Heart right ventricle (tissue), 16 donors: ENCODE measurements at regions not wholly inside any gene's neighbourhood (a gene's known extent, or its start where the extent isn't known, plus 50 kb on each side); places are given as distances from the start of the nearest gene placed in this dataset.
"Not testable (repeated sequence)": the region's sequence is repeated elsewhere in the genome, so short reads cannot be mapped to it uniquely, and the experiment has no call there.

Source experiments
- ATAC-seq, 8 donors: fragments of 200-7000 bp; cut with Tn5 transposase; one replicate each; pipeline ENCODE4 v1.9.1; 2020; ENCODE audit warnings: mild to moderate bottlenecking in 8 of 8, moderate library complexity in 8 of 8, moderate number of reproducible peaks in 1 of 8
- DNase-seq, 2 donors: peaks; one replicate each; pipeline ENCODE4 v3.0.0-alpha.2; 2020
- H3K27ac ChIP-seq, 10 donors: fragments of 200-600 bp; sonication (generic) in 2 of 10; one replicate each; pipeline versions ENCODE4 v1.5.0 to v1.8.0; 2020 to 2022; ENCODE audit warnings: mild to moderate bottlenecking in 3 of 10
- H3K27me3 ChIP-seq, 7 donors: fragments of 200-600 bp; one replicate each; pipeline ENCODE4 v1.8.0; 2021 to 2022; ENCODE audit warnings: mild to moderate bottlenecking in 2 of 7
- H3K36me3 ChIP-seq, 9 donors: fragments of 200-600 bp; sonication (generic) in 1 of 9; one replicate each; pipeline versions ENCODE4 v1.5.0 to v1.8.0; 2020 to 2022; ENCODE audit warnings: mild to moderate bottlenecking in 2 of 9
- H3K4me1 ChIP-seq, 9 donors: fragments of 200-600 bp; sonication (generic) in 1 of 9; one replicate each; pipeline versions ENCODE4 v1.5.0 to v1.8.0; 2020 to 2022; ENCODE audit warnings: mild to moderate bottlenecking in 4 of 9
- H3K4me3 ChIP-seq, 10 donors: fragments of 200-600 bp; sonication (generic) in 2 of 10; one replicate each; pipeline versions ENCODE4 v1.5.0 to v1.8.0; 2020 to 2022; ENCODE audit warnings: mild to moderate bottlenecking in 7 of 10, moderate library complexity in 2 of 10
- H3K9me3 ChIP-seq, 11 donors: fragments of 200-600 bp in 10 of 11; sonication (generic) in 2 of 11; one replicate each; pipeline versions ENCODE4 v1.5.0 to v1.8.0; 2013 to 2022; ENCODE audit warnings: mild to moderate bottlenecking in 2 of 11, control low read depth in 1 of 11, moderate library complexity in 1 of 11
- CTCF ChIP-seq, 9 donors: fragments of 200-600 bp; sonication (generic) in 2 of 9; IDR thresholded peaks; one replicate each; pipeline versions ENCODE4 v1.5.0 to v1.8.0; 2021 to 2022; ENCODE audit warnings: antibody characterized with exemption in 9 of 9, mild to moderate bottlenecking in 5 of 9, moderate library complexity in 1 of 9
- WGBS, 2 donors: extraction: QIAGEN DNeasy Blood & Tissue Kit; methylation state at CpG; one replicate each; pipeline ENCODE4 v1.1.7; 2013; ENCODE audit warnings: inconsistent platforms in 1 of 2; 5-methylcytosine and 5-hydroxymethylcytosine counted together
- intact Hi-C, 10 donors: fragments of 100-400 bp; cut with DNase I; formaldehyde crosslinking; loops; one replicate each; pipeline versions ENCODE4 v1.11.1 to v1.14.2; 2022
- donor health status: Arrhythmogenic right ventricular cardiomyopathy.
- donor health status: ischemic (EF 13 %, LVEDD 7.1; RV severe dilation, severe dysfunction).
- donor health status: healthy with polysubstance abuse.
- donor health status: DM: no; HTN: yes; CAD: no.
- donor health status: DM: no; HTN: no; CAD: no.
- donor health status: ischemic (EF 25% LVEDD 6.9; RV normal size, moderate dysfunction).
- donor health status: ischemic (EF 25% LVEDD 5.7; RV mildly dilated, moderate dysfunction).
- donor health status: healthy.
- donor health status: DM: yes; HTN: yes; CAD: no.
- donor health status: Ischemic cardiomyopathy.
- donor health status: ischemic (EF 35%, LVEDD 5.7; RV mildly dilated, moderate dysfunction).
- donor health status: nonischemic (EF 11% LVEDD 7.7; RV severe dilation, severe dysfunction).
- donor health status: DM: yes; HTN: yes; CAD: no.
- donor health status: PGD.
- donor health status: ischemic (EF 29% LVEDD 5.4; RV normal size, mild dysfunction).
- donor health status: nonischemic (EF 23%, LVEDD 6.1; RV moderate dilation, normal function).

GRCh38 chr2:82964341-82964740 lies 1494.7 kb downstream of the SUCLG1 start:
- intact Hi-C loops, result no loop called here
- Histone ChIP-seq H3K4me3 (no peak overlapping the region), H3K36me3 (no peaks in the 10 kb centered on the region), H3K27me3 (no peaks in the 10 kb centered on the region), H3K4me1 (peaks cover 0 to 6% (median 0%) of the 10 kb centered on the region in 9 donors), H3K27ac (no peak overlapping the region), H3K9me3 (peaks cover 0 to 13% (median 0%) of the 10 kb centered on the region in 11 donors)
- TF ChIP-seq CTCF (IDR thresholded peaks at IDR 0.05), result no peak
- 78 to 81% methylated on average over 4 of the region's 4 CpGs for WGBS, 2 donors
- DNase-seq, result no peak
- no peak for ATAC-seq

GRCh38 chr2:82959727-82960126 lies 1499.4 kb downstream of the SUCLG1 start:
- H3K4me3 ChIP-seq, result no peak overlapping the region
- H3K27me3 ChIP-seq, result no peaks in the 10 kb centered on the region
- ATAC-seq (no peak), DNase-seq (no peak)
- intact Hi-C loops, result no loop called here
- H3K27ac ChIP-seq, result no peak overlapping the region
- 89 to 93% methylated on average over 5 of the region's 5 CpGs for WGBS, 2 donors
- no peaks in the 10 kb centered on the region for H3K4me1 ChIP-seq
- peaks cover 0 to 13% (median 0%) of the 10 kb centered on the region in 11 donors for H3K9me3 ChIP-seq
- no peaks in the 10 kb centered on the region for H3K36me3 ChIP-seq
- TF ChIP-seq CTCF (IDR thresholded peaks at IDR 0.05), result no peak

GRCh38 chr2:82954868-82955267 lies 1504.2 kb downstream of the SUCLG1 start:
- no peak for TF ChIP-seq CTCF (IDR thresholded peaks at IDR 0.05)
- intact Hi-C loops, result no loop called here
- ATAC-seq (no peak), DNase-seq (no peak)
- Histone ChIP-seq H3K9me3 (no peaks in the 10 kb centered on the region), H3K27me3 (no peaks in the 10 kb centered on the region), H3K4me3 (no peak overlapping the region), H3K4me1 (no peaks in the 10 kb centered on the region), H3K27ac (no peak overlapping the region), H3K36me3 (no peaks in the 10 kb centered on the region)
- WGBS, 2 donors, result 92% methylated on average over 1 of the region's 1 CpG

- H3K36me3 ChIP-seq, result no peaks in the 10 kb centered on the region
- no peak overlapping the region for H3K4me3 ChIP-seq
- H3K27me3 ChIP-seq, result no peaks in the 10 kb centered on the region
- peaks cover 0 to 8% (median 0%) of the 10 kb centered on the region in 11 donors for H3K9me3 ChIP-seq
- TF ChIP-seq CTCF (IDR thresholded peaks at IDR 0.05), result no peak
- ATAC-seq (no peak), DNase-seq (no peak)
- intact Hi-C loops, result no loop called here
- H3K4me1 ChIP-seq, result no peaks in the 10 kb centered on the region
- WGBS, 2 donors, result 95 to 97% methylated on average over 1 of the region's 1 CpG
- no peak overlapping the region for H3K27ac ChIP-seq
Measured at GRCh38 chr2:82939211-82939610, 1519.9 kb downstream of the SUCLG1 start.

- 96 to 97% methylated on average over 35 to 40 of the region's 40 CpGs for WGBS, 2 donors
- DNase-seq, H3K4me1 ChIP-seq, H3K36me3 ChIP-seq, H3K27me3 ChIP-seq, intact Hi-C loops, ATAC-seq, H3K27ac ChIP-seq, H3K9me3 ChIP-seq, H3K4me3 ChIP-seq: not testable (repeated sequence)
Measured at GRCh38 chr2:82938321-82938845, 1520.7 kb downstream of the SUCLG1 start.
